Natural killer cell (primary cell): ENCODE measurements at regions not wholly inside any gene's neighbourhood (a gene's known extent, or its start where the extent isn't known, plus 50 kb on each side); places are given as distances from the start of the nearest gene placed in this dataset.

Source experiments
- ATAC-seq, 3 donors: fragments of 150-1000 bp in 2 of 3; fragments of 200-7000 bp in 1 of 3; cut with Tn5 transposase; 1 replicate in 1 of 3; 2 replicates in 2 of 3; pipeline ENCODE4 v1.10.0; 2021; ENCODE audit warnings: mild to moderate bottlenecking in 2 of 3, moderate library complexity in 2 of 3
- DNase-seq, 2 donors: peaks; one replicate each; pipeline versions ENCODE4 v3.0.0 to v3.0.0-alpha.2; 2013 to 2021; ENCODE audit warnings: mixed read lengths in 1 of 2
- H3K27ac ChIP-seq: one replicate; pipeline ENCODE4 v1.5.1; 2013; ENCODE audit warnings: mild to moderate bottlenecking, low read length
- H3K27me3 ChIP-seq: one replicate; pipeline ENCODE4 v1.6.1; 2013; ENCODE audit warnings: low read length; ENCODE audit not compliant: control insufficient read depth, insufficient read depth
- H3K36me3 ChIP-seq: one replicate; pipeline ENCODE4 v1.6.1; 2013; ENCODE audit warnings: low read length; ENCODE audit not compliant: control insufficient read depth, insufficient read depth
- H3K4me1 ChIP-seq: one replicate; pipeline ENCODE4 v1.6.1; 2013; ENCODE audit warnings: low read length; ENCODE audit not compliant: control insufficient read depth, insufficient read depth
- H3K4me3 ChIP-seq: one replicate; pipeline ENCODE4 v1.5.1; 2013; ENCODE audit warnings: low read length
- H3K9me3 ChIP-seq: one replicate; pipeline ENCODE4 v1.6.1; 2013; ENCODE audit warnings: low read length; ENCODE audit not compliant: control insufficient read depth, insufficient read depth
- H3K27ac Mint-ChIP-seq, 2 donors: one replicate each; pipeline ENCODE4 v1.8.0; 2022; ENCODE audit warnings: mild to moderate bottlenecking in 2 of 2, mixed read lengths in 2 of 2, moderate library complexity in 1 of 2
- H3K27me3 Mint-ChIP-seq, 2 donors: one replicate each; pipeline ENCODE4 v1.8.0; 2022; ENCODE audit warnings: low read depth in 2 of 2, mixed read lengths in 2 of 2
- H3K36me3 Mint-ChIP-seq: one replicate; pipeline ENCODE4 v1.8.0; 2022; ENCODE audit warnings: mixed read lengths
- H3K4me1 Mint-ChIP-seq, 2 donors: one replicate each; pipeline ENCODE4 v1.8.0; 2022; ENCODE audit warnings: mixed read lengths in 2 of 2
- H3K4me3 Mint-ChIP-seq: one replicate; pipeline ENCODE4 v1.8.0; 2022; ENCODE audit warnings: mild to moderate bottlenecking, moderate library complexity, mixed read lengths
- H3K9me3 Mint-ChIP-seq, 2 donors: one replicate each; pipeline ENCODE4 v1.8.0; 2022; ENCODE audit warnings: mixed read lengths in 2 of 2
- CTCF ChIP-seq: fragments of 200-600 bp; IDR thresholded peaks from one replicate; pipeline ENCODE4 v1.8.0; 2022; ENCODE audit warnings: antibody characterized with exemption
- WGBS: methylation state at CpG from one replicate; pipeline ENCODE4 v1.1.7; 2013; ENCODE audit warnings: missing lambda C conversion rate; ENCODE audit not compliant: insufficient coverage; 5-methylcytosine and 5-hydroxymethylcytosine counted together
- intact Hi-C: fragments of 100-400 bp; cut with micrococcal nuclease; formaldehyde crosslinking; loops from one replicate; pipeline ENCODE4 v1.14.2; 2022

- ATAC-seq = no peak
- TF ChIP-seq CTCF = no peak
- 41% methylated on average over 2 of the region's 2 CpGs for WGBS
Observed at GRCh38 chr13:39259371-39260140, 221.3 kb downstream of the NHLRC3 start.

GRCh38 chr13:39263033-39263432, 224.8 kb downstream of the NHLRC3 start:
- intact Hi-C loops = no loop called here
- Mint-ChIP-seq H3K27ac (no peak overlapping the region), H3K4me3 (no peak overlapping the region), H3K27me3 (no peaks in the 10 kb centered on the region), H3K9me3 (peaks cover 0 to 2% of the 10 kb centered on the region in 2 donors), H3K36me3 (no peaks in the 10 kb centered on the region), H3K4me1 (no peaks in the 10 kb centered on the region)
- H3K36me3 ChIP-seq = no peaks in the 10 kb centered on the region
- ATAC-seq (peak in 1 of 3 donors; percentile 48), DNase-seq (peak in 1 of 2 donors; percentile 38)
- 11% methylated on average over 1 of the region's 1 CpG for WGBS
- no peaks in the 10 kb centered on the region for H3K9me3 ChIP-seq
- H3K4me3 ChIP-seq = no peak overlapping the region
- H3K27ac ChIP-seq = no peak overlapping the region
- no peak for TF ChIP-seq CTCF
- no peaks in the 10 kb centered on the region for H3K27me3 ChIP-seq
- H3K4me1 ChIP-seq = no peaks in the 10 kb centered on the region

More at GRCh38 chr13:39259371-39260140, 221.3 kb downstream of the NHLRC3 start:
- H3K27ac ChIP-seq = no peak overlapping the region
- Mint-ChIP-seq H3K27me3 (no peaks in the 10 kb centered on the region), H3K4me1 (no peaks in the 10 kb centered on the region), H3K27ac (no peak overlapping the region), H3K9me3 (no peaks in the 10 kb centered on the region), H3K36me3 (no peaks in the 10 kb centered on the region), H3K4me3 (no peak overlapping the region)
- intact Hi-C loops = no loop called here
- no peaks in the 10 kb centered on the region for H3K9me3 ChIP-seq
- no peaks in the 10 kb centered on the region for H3K4me1 ChIP-seq
- H3K27me3 ChIP-seq = no peaks in the 10 kb centered on the region
- DNase-seq = peak in 1 of 2 donors; percentile 19
- H3K36me3 ChIP-seq = no peaks in the 10 kb centered on the region
- no peak overlapping the region for H3K4me3 ChIP-seq

- Histone ChIP-seq H3K27me3 (no peaks in the 10 kb centered on the region), H3K27ac (no peak overlapping the region), H3K36me3 (no peaks in the 10 kb centered on the region), H3K4me1 (no peaks in the 10 kb centered on the region), H3K9me3 (no peaks in the 10 kb centered on the region), H3K4me3 (no peak overlapping the region)
- no peak overlapping the region for H3K27ac Mint-ChIP-seq
- H3K4me3 Mint-ChIP-seq = no peak overlapping the region
- H3K9me3 Mint-ChIP-seq = peaks cover 2% of the 10 kb centered on the region in 2 donors
- no peak for TF ChIP-seq CTCF
- H3K4me1 Mint-ChIP-seq = no peaks in the 10 kb centered on the region
- intact Hi-C loops = no loop called here
- ATAC-seq (no peak), DNase-seq (no peak)
- H3K36me3 Mint-ChIP-seq = no peaks in the 10 kb centered on the region
- no peaks in the 10 kb centered on the region for H3K27me3 Mint-ChIP-seq
- 79% methylated on average over 1 of the region's 2 CpGs for WGBS
Observed at GRCh38 chr13:39263531-39263930, 225.3 kb downstream of the NHLRC3 start.

- no peaks in the 10 kb centered on the region for H3K4me1 Mint-ChIP-seq
- DNase-seq (no peak), ATAC-seq (no peak)
- H3K27me3 Mint-ChIP-seq = no peaks in the 10 kb centered on the region
- H3K4me3 ChIP-seq = no peak overlapping the region
- no peaks in the 10 kb centered on the region for H3K36me3 Mint-ChIP-seq
- no peak overlapping the region for H3K27ac Mint-ChIP-seq
- no peak overlapping the region for H3K27ac ChIP-seq
- no peaks in the 10 kb centered on the region for H3K9me3 ChIP-seq
- H3K27me3 ChIP-seq = no peaks in the 10 kb centered on the region
- H3K4me1 ChIP-seq = no peaks in the 10 kb centered on the region
- H3K36me3 ChIP-seq = no peaks in the 10 kb centered on the region
- H3K4me3 Mint-ChIP-seq = no peak overlapping the region
- H3K9me3 Mint-ChIP-seq = peaks cover 2% of the 10 kb centered on the region in 2 donors
- intact Hi-C loops = no loop called here
- TF ChIP-seq CTCF = no peak
Observed at GRCh38 chr13:39266426-39266825, 228.2 kb downstream of the NHLRC3 start.
